Upper lobe of left lung (tissue), 6 donors: ENCODE measurements at regions not wholly inside any gene's neighbourhood (a gene's known extent, or its start where the extent isn't known, plus 50 kb on each side); places are given as distances from the start of the nearest gene placed in this dataset.

Experiments
- ATAC-seq, 2 donors: fragments of 200-7000 bp; cut with Tn5 transposase; one replicate each; pipeline ENCODE4 v1.9.1; 2022; ENCODE audit warnings: mild to moderate bottlenecking in 2 of 2, moderate library complexity in 2 of 2; ENCODE audit not compliant: low FRiP score in 2 of 2
- DNase-seq, 2 donors: peaks; one replicate each; pipeline ENCODE4 v3.0.0-alpha.2; 2019 to 2020
- H3K27ac ChIP-seq, 4 donors: fragments of 200-600 bp; sonication (generic); one replicate each; pipeline ENCODE4 v1.5.1; 2016 to 2019
- H3K27me3 ChIP-seq, 4 donors: fragments of 200-600 bp; sonication (generic); one replicate each; pipeline ENCODE4 v1.5.1; 2017 to 2019
- H3K36me3 ChIP-seq, 4 donors: fragments of 200-600 bp; sonication (generic); one replicate each; pipeline ENCODE4 v1.5.1; 2016 to 2019
- H3K4me1 ChIP-seq, 4 donors: fragments of 200-600 bp; sonication (generic); one replicate each; pipeline ENCODE4 v1.5.1; 2018 to 2019
- H3K4me3 ChIP-seq, 4 donors: fragments of 200-600 bp; sonication (generic); one replicate each; pipeline ENCODE4 v1.5.1; 2017 to 2019; ENCODE audit warnings: mild to moderate bottlenecking in 2 of 4, moderate library complexity in 1 of 4
- H3K9me3 ChIP-seq, 4 donors: fragments of 200-600 bp; sonication (generic); one replicate each; pipeline ENCODE4 v1.5.1; 2018 to 2019
- EP300 ChIP-seq, 4 donors: sonication (generic); formaldehyde crosslinking; IDR thresholded peaks; one replicate each; pipeline ENCODE4 v1.5.1; 2017; ENCODE audit warnings: antibody characterized with exemption in 4 of 4, control low read depth in 2 of 4
- POLR2A ChIP-seq, 4 donors: fragments of 450-650 bp; IDR thresholded peaks; one replicate each; pipeline ENCODE4 v1.5.1; 2016 to 2017; ENCODE audit warnings: antibody characterized with exemption in 4 of 4, mild to moderate bottlenecking in 2 of 4
- POLR2AphosphoS5 ChIP-seq, 2 donors: sonication (generic); formaldehyde crosslinking; IDR thresholded peaks; one replicate each; pipeline ENCODE4 v1.5.1; 2017; ENCODE audit warnings: antibody characterized with exemption in 2 of 2
- WGBS, 2 donors: methylation state at CpG; one replicate each; pipeline ENCODE4 v1.1.5; 2017 to 2018; 5-methylcytosine and 5-hydroxymethylcytosine counted together
- TF ChIP-seq, protein P1 (sequence below), 6 experiments: fragments of 450-650 bp in 4 of 6; fragments of 200-600 bp in 2 of 6; sonication (generic) in 2 of 6; IDR thresholded peaks; one replicate each; pipeline ENCODE4 v1.5.1; 2016 to 2019; ENCODE audit warnings: antibody characterized with exemption in 6 of 6
- donor health status: DM: no; HTN: no; CAD: no; lungs with moderate emphysema.
- donor health status: DM: no; HTN: yes; CAD: no; lungs with severe emphysema.

GRCh38 chr1:18005238-18005637 is 102.4 kb upstream of the IGSF21 start:
- TF ChIP-seq EP300 (IDR thresholded peaks at IDR 0.05): no peak
- TF ChIP-seq, protein P1, sequence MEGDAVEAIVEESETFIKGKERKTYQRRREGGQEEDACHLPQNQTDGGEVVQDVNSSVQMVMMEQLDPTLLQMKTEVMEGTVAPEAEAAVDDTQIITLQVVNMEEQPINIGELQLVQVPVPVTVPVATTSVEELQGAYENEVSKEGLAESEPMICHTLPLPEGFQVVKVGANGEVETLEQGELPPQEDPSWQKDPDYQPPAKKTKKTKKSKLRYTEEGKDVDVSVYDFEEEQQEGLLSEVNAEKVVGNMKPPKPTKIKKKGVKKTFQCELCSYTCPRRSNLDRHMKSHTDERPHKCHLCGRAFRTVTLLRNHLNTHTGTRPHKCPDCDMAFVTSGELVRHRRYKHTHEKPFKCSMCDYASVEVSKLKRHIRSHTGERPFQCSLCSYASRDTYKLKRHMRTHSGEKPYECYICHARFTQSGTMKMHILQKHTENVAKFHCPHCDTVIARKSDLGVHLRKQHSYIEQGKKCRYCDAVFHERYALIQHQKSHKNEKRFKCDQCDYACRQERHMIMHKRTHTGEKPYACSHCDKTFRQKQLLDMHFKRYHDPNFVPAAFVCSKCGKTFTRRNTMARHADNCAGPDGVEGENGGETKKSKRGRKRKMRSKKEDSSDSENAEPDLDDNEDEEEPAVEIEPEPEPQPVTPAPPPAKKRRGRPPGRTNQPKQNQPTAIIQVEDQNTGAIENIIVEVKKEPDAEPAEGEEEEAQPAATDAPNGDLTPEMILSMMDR (IDR thresholded peaks at IDR 0.05): no peak
- no peak for TF ChIP-seq POLR2AphosphoS5 (IDR thresholded peaks at IDR 0.05)
- H3K9me3 ChIP-seq: no peaks in the 10 kb centered on the region
- H3K4me3 ChIP-seq: no peak overlapping the region
- no peaks in the 10 kb centered on the region for H3K4me1 ChIP-seq
- no peak for ATAC-seq
- no peaks in the 10 kb centered on the region for H3K36me3 ChIP-seq
- 0 to 64% methylated on average over 1 to 2 of the region's 2 CpGs for WGBS, 2 donors
- DNase-seq: no peak
- H3K27ac ChIP-seq: no peak overlapping the region
- H3K27me3 ChIP-seq: no peaks in the 10 kb centered on the region

DNA sequence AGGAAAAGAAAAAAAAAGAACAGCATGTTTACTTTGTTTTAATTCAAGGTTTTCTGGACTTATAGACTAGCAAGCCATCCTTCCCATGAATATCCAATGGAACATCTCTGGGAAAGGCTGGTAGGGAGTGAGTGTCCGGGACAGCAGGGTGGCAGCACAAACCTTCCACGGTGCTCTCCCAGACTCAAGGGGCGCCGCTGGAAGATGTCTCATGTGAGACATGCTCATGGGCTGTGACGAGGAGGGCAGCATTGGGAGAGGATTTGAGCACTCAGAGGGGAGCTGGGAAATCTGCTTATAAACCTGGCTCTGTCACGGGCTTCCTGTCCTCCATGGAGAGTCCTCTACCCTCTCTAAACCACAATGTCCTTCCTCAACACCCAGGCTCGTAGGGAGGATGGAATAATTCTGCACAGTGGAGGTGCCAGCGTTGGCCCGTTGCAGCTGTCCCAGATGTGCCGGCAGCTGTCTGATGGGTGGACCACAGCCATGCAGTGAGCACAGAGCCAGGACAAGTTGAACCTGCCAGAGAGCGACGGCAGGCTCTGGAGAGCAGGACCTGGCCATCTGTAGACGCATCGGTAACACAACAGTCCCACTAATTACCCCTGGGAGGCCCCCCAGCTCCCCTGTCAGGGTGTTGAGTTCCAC is 100.1 kb upstream of the IGSF21 start:
- TF ChIP-seq EP300 (IDR thresholded peaks at IDR 0.05) (no peak), POLR2A (IDR thresholded peaks at IDR 0.05) (no peak), POLR2AphosphoS5 (IDR thresholded peaks at IDR 0.05) (no peak)
- TF ChIP-seq, protein P1 (IDR thresholded peaks at IDR 0.05): no peak
- Histone ChIP-seq H3K27ac (no peak overlapping the region), H3K4me3 (no peak overlapping the region), H3K9me3 (no peaks in the 10 kb centered on the region), H3K27me3 (no peaks in the 10 kb centered on the region), H3K4me1 (no peaks in the 10 kb centered on the region), H3K36me3 (no peaks in the 10 kb centered on the region)
- 67 to 71% methylated on average over 8 to 12 of the region's 14 CpGs for WGBS, 2 donors
- no peak for DNase-seq
- no peak for ATAC-seq

DNA sequence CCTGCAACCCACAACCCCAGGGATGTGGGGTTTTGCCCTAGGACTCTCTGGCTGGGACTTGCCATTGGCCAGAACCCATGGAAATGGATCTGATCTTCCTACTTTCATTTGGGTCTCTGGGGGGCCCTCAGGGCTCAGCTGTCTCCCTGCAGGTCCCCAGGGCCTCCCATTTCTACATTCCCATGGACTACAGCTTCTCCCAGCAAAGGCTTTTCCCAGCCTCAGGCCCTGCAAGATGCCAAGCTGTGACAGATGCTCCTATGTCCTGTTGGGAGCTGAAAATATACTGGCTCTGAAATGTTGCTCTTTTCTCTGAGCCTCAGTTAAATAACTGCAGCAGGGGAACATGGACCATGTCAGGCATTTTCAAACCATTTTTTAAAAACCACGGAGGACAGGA is 99.5 kb upstream of the IGSF21 start:
- Histone ChIP-seq H3K4me3 (no peak overlapping the region), H3K36me3 (no peaks in the 10 kb centered on the region), H3K27ac (no peak overlapping the region), H3K9me3 (no peaks in the 10 kb centered on the region), H3K27me3 (no peaks in the 10 kb centered on the region), H3K4me1 (no peaks in the 10 kb centered on the region)
- DNase-seq (no peak), ATAC-seq (no peak)
- TF ChIP-seq EP300 (IDR thresholded peaks at IDR 0.05) (no peak), POLR2A (IDR thresholded peaks at IDR 0.05) (no peak), POLR2AphosphoS5 (IDR thresholded peaks at IDR 0.05) (no peak)
- TF ChIP-seq, protein P1 (IDR thresholded peaks at IDR 0.05): no peak
- WGBS, 2 donors: 71 to 75% methylated on average over 1 of the region's 1 CpG

- H3K4me1 ChIP-seq: no peaks in the 10 kb centered on the region
- TF ChIP-seq, protein P1 (IDR thresholded peaks at IDR 0.05): no peak
- TF ChIP-seq POLR2A (IDR thresholded peaks at IDR 0.05) (no peak), EP300 (IDR thresholded peaks at IDR 0.05) (no peak), POLR2AphosphoS5 (IDR thresholded peaks at IDR 0.05) (no peak)
- 39 to 40% methylated on average over 6 of the region's 6 CpGs for WGBS, 2 donors
- no peaks in the 10 kb centered on the region for H3K9me3 ChIP-seq
- no peaks in the 10 kb centered on the region for H3K27me3 ChIP-seq
- no peak overlapping the region for H3K4me3 ChIP-seq
- ATAC-seq (no peak), DNase-seq (peak in 1 of 2 donors; percentile 39)
- H3K27ac ChIP-seq: no peak overlapping the region
- no peaks in the 10 kb centered on the region for H3K36me3 ChIP-seq
Measured at GRCh38 chr1:18009055-18009454, 98.5 kb upstream of the IGSF21 start.

- 16 to 20% methylated on average over 5 to 8 of the region's 8 CpGs for WGBS, 2 donors
- no peak for ATAC-seq
- DNase-seq: no peak
Measured at GRCh38 chr1:18009478-18009961, 98.1 kb upstream of the IGSF21 start.

More at GRCh38 chr1:18009478-18009961, 98.1 kb upstream of the IGSF21 start:
- H3K4me1 ChIP-seq: no peaks in the 10 kb centered on the region
- no peaks in the 10 kb centered on the region for H3K9me3 ChIP-seq
- no peak overlapping the region for H3K4me3 ChIP-seq
- H3K27me3 ChIP-seq: no peaks in the 10 kb centered on the region
- TF ChIP-seq POLR2AphosphoS5 (IDR thresholded peaks at IDR 0.05) (no peak), EP300 (IDR thresholded peaks at IDR 0.05) (no peak), POLR2A (IDR thresholded peaks at IDR 0.05) (no peak)
- TF ChIP-seq, protein P1 (IDR thresholded peaks at IDR 0.05): no peak
- no peak overlapping the region for H3K27ac ChIP-seq
- H3K36me3 ChIP-seq: no peaks in the 10 kb centered on the region
